IMR-90 (cell line): ENCODE measurements at regions not wholly inside any gene's neighbourhood (a gene's known extent, or its start where the extent isn't known, plus 50 kb on each side); places are given as distances from the start of the nearest gene placed in this dataset.

Source experiments
- ATAC-seq: fragments of 200-7000 bp; cut with Tn5 transposase; 2 replicates; pipeline ENCODE4 v1.9.1; 2020; ENCODE audit warnings: low read depth, mild to moderate bottlenecking, moderate library complexity
- BruUV-seq: library from RNA; stranded (reverse); fragments of 400-500 nt; replicated peaks from 2 replicates; lab custom pipeline; 2021; lab: Mats Ljungman, UMichigan
- CTCF ChIA-PET: fragments of 300-600 bp; formaldehyde crosslinking; extraction: SDS; loops from one replicate; lab custom pipeline; 2021; ENCODE audit warnings: antibody characterized with exemption; lab: Yijun Ruan, JAX
- POLR2A ChIA-PET: fragments of 300-600 bp; sonication (Branson Sonifier 250); formaldehyde crosslinking; loops from one replicate; lab custom pipeline; 2022; ENCODE audit warnings: antibody characterized with exemption; ENCODE audit not compliant: unreplicated experiment; lab: Charles Lee
- DNase-seq: peaks from one replicate; pipeline ENCODE4 v3.0.0; 2013
- H2AFZ ChIP-seq: replicated peaks from 2 replicates; pipeline ENCODE3; 2013; ENCODE audit warnings: low read length, mild to moderate bottlenecking; ENCODE audit not compliant: poor library complexity
- H2AK5ac ChIP-seq: 2 replicates; pipeline ENCODE4 v1.6.1; 2013; ENCODE audit warnings: low read depth, low read length, inconsistent platforms
- H2AK9ac ChIP-seq: replicated peaks from 2 replicates; pipeline ENCODE3; 2013; ENCODE audit warnings: mild to moderate bottlenecking, low read depth, low read length, moderate library complexity; ENCODE audit not compliant: poor library complexity
- H2BK120ac ChIP-seq: 2 replicates; pipeline ENCODE4 v1.6.1; 2013; ENCODE audit warnings: low read depth, low read length, inconsistent platforms
- H2BK15ac ChIP-seq: 3 replicates; pipeline ENCODE4 v1.6.1; 2013; ENCODE audit warnings: low read depth, low read length, inconsistent platforms
- H2BK20ac ChIP-seq: 2 replicates; pipeline ENCODE4 v1.6.1; 2013; ENCODE audit warnings: low read depth, mild to moderate bottlenecking, inconsistent platforms, low read length, moderate library complexity
- H2BK5ac ChIP-seq: 2 replicates; pipeline ENCODE4 v1.6.1; 2013; ENCODE audit warnings: mild to moderate bottlenecking, low read depth, low read length, inconsistent platforms; ENCODE audit not compliant: poor library complexity, severe bottlenecking
- H3K14ac ChIP-seq: replicated peaks from 2 replicates; pipeline ENCODE4 v1.6.1; 2013; ENCODE audit warnings: low read depth, low read length, inconsistent platforms
- H3K18ac ChIP-seq: 2 replicates; pipeline ENCODE4 v1.6.1; 2013; ENCODE audit warnings: low read depth, low read length, control low read depth
- H3K23ac ChIP-seq: 2 replicates; pipeline ENCODE4 v1.6.1; 2013; ENCODE audit warnings: low read depth, low read length, inconsistent platforms
- H3K27ac ChIP-seq: 2 replicates; pipeline ENCODE4 v1.5.1; 2013; ENCODE audit warnings: mild to moderate bottlenecking, control low read depth, low read length; ENCODE audit not compliant: insufficient read depth
- H3K27me3 ChIP-seq: 2 replicates; pipeline ENCODE4 v1.6.1; 2013; ENCODE audit warnings: low read length; ENCODE audit not compliant: control insufficient read depth, insufficient read depth
- H3K36me3 ChIP-seq: 2 replicates; pipeline ENCODE4 v1.6.1; 2013; ENCODE audit warnings: low read length, mixed read lengths; ENCODE audit not compliant: control insufficient read depth, insufficient read depth
- H3K4ac ChIP-seq: 2 replicates; pipeline ENCODE4 v1.6.1; 2013; ENCODE audit warnings: low read depth, low read length, inconsistent platforms
- H3K4me1 ChIP-seq: 2 replicates; pipeline ENCODE4 v1.6.1; 2013; ENCODE audit warnings: low read length, mixed read lengths; ENCODE audit not compliant: control insufficient read depth, insufficient read depth
- H3K4me2 ChIP-seq: 2 replicates; pipeline ENCODE4 v1.6.1; 2013; ENCODE audit warnings: low read depth, mild to moderate bottlenecking, control low read depth, low read length, moderate library complexity
- H3K4me3 ChIP-seq: 2 replicates; pipeline ENCODE4 v1.5.1; 2013; ENCODE audit warnings: low read depth, mild to moderate bottlenecking, control low read depth, low read length, moderate library complexity; ENCODE audit not compliant: insufficient read depth
- H3K56ac ChIP-seq: 2 replicates; pipeline ENCODE4 v1.6.1; 2013; ENCODE audit warnings: low read length, inconsistent platforms; ENCODE audit not compliant: insufficient read depth; ENCODE audit errors: extremely low read depth
- H3K79me1 ChIP-seq, 2 experiments: 2 replicates each; pipeline ENCODE4 v1.6.1; 2013; ENCODE audit warnings: low read length in 2 of 2, inconsistent platforms in 1 of 2, low read depth in 1 of 2
- H3K9ac ChIP-seq: 2 replicates; pipeline ENCODE4 v1.6.1; 2013; ENCODE audit warnings: low read depth, low read length, control low read depth
- H3K9me1 ChIP-seq: 2 replicates; pipeline ENCODE4 v1.6.1; 2013; ENCODE audit warnings: low read length, inconsistent platforms; ENCODE audit not compliant: insufficient read depth
- H3K9me3 ChIP-seq: 2 replicates; pipeline ENCODE4 v1.6.1; 2013; ENCODE audit warnings: low read length; ENCODE audit not compliant: control insufficient read depth, insufficient read depth
- H4K20me1 ChIP-seq: 2 replicates; pipeline ENCODE4 v1.6.1; 2013; ENCODE audit warnings: low read length, inconsistent platforms; ENCODE audit not compliant: insufficient read depth
- H4K5ac ChIP-seq: 2 replicates; pipeline ENCODE4 v1.6.1; 2013; ENCODE audit warnings: mild to moderate bottlenecking, low read depth, low read length, control low read depth
- H4K8ac ChIP-seq, 2 experiments: 2 replicates each; pipeline ENCODE4 v1.6.1; 2013; ENCODE audit warnings: low read depth in 2 of 2, low read length in 2 of 2, control low read depth in 1 of 2, inconsistent platforms in 1 of 2
- H4K91ac ChIP-seq: 2 replicates; pipeline ENCODE4 v1.6.1; 2013; ENCODE audit warnings: low read depth, low read length, inconsistent platforms; ENCODE audit not compliant: insufficient read depth
- BHLHE40 ChIP-seq: fragments of 150-350 bp; IDR thresholded peaks from 2 replicates; pipeline ENCODE4 v1.6.1; 2016; ENCODE audit warnings: mild to moderate bottlenecking, low read depth, low read length
- CEBPB ChIP-seq: IDR thresholded peaks from 2 replicates; pipeline ENCODE4 v1.6.1; 2012; ENCODE audit warnings: low read depth, low read length, improper control_type of control experiment
- CHD1 ChIP-seq: IDR thresholded peaks from 2 replicates; pipeline ENCODE4 v1.6.1; 2012; ENCODE audit warnings: low read depth, low read length, improper control_type of control experiment
- CTCF ChIP-seq: conservative IDR thresholded peaks from 2 replicates; pipeline ENCODE4 v1.5.1; 2012; ENCODE audit warnings: mild to moderate bottlenecking, low read depth, low read length, improper control_type of control experiment
- FOS ChIP-seq: fragments of 150-350 bp; IDR thresholded peaks from 2 replicates; pipeline ENCODE4 v1.6.1; 2016; ENCODE audit warnings: low read depth, low read length
- MAFK ChIP-seq: IDR thresholded peaks from 2 replicates; pipeline ENCODE4 v1.6.1; 2012; ENCODE audit warnings: low read depth, low read length, improper control_type of control experiment
- MAZ ChIP-seq: IDR thresholded peaks from 2 replicates; pipeline ENCODE4 v1.6.1; 2012; ENCODE audit warnings: low read depth, mild to moderate bottlenecking, low read length, improper control_type of control experiment, moderate library complexity, borderline replicate concordance
- MXI1 ChIP-seq: IDR thresholded peaks from 2 replicates; pipeline ENCODE4 v1.6.1; 2012; ENCODE audit warnings: low read depth, mild to moderate bottlenecking, low read length, moderate library complexity, borderline replicate concordance
- NFE2L2 ChIP-seq: fragments of 150-350 bp; IDR thresholded peaks from 2 replicates; pipeline ENCODE4 v1.6.1; 2016; ENCODE audit warnings: low read depth, mild to moderate bottlenecking, low read length
- POLR2A ChIP-seq: IDR thresholded peaks from 2 replicates; pipeline ENCODE4 v1.6.1; 2012; ENCODE audit warnings: mild to moderate bottlenecking, low read depth, low read length
- RAD21 ChIP-seq: IDR thresholded peaks from 2 replicates; pipeline ENCODE4 v1.6.1; 2012; ENCODE audit warnings: low read length, improper control_type of control experiment
- RCOR1 ChIP-seq: IDR thresholded peaks from 2 replicates; pipeline ENCODE4 v1.6.1; 2012; ENCODE audit warnings: mild to moderate bottlenecking, low read length, improper control_type of control experiment; ENCODE audit not compliant: insufficient replicate concordance
- RFX5 ChIP-seq: IDR thresholded peaks from 2 replicates; pipeline ENCODE4 v1.8.0; 2012; ENCODE audit warnings: low read depth, mild to moderate bottlenecking, low read length, moderate library complexity
- SMC3 ChIP-seq: fragments of 150-350 bp; IDR thresholded peaks from 2 replicates; pipeline ENCODE4 v1.6.1; 2016; ENCODE audit warnings: low read depth, mild to moderate bottlenecking, antibody characterized with exemption, low read length, moderate library complexity
- WGBS, 2 experiments: methylation state at CpG; one replicate each; pipeline versions ENCODE4 v1.1.5 to v1.1.7; 2013; ENCODE audit warnings: missing lambda C conversion rate in 2 of 2; ENCODE audit not compliant: insufficient read length in 1 of 2; ENCODE audit errors: extremely low coverage in 2 of 2; 5-methylcytosine and 5-hydroxymethylcytosine counted together
- dilution Hi-C: fragments of 300-500 bp; cut with HindIII; formaldehyde crosslinking; loops from one replicate; pipeline ENCODE4 v1.14.3; 2018; ENCODE audit warnings: low sequenced_read_pairs; ENCODE audit not compliant: unreplicated experiment
- in situ Hi-C: fragments of 300-500 bp; cut with MboI; formaldehyde crosslinking; loops from 3 replicates; pipeline ENCODE4 v1.14.3; 2019; ENCODE audit warnings: low sequenced_read_pairs, inconsistent platforms, mixed read lengths
- intact Hi-C: fragments of 100-400 bp; cut with micrococcal nuclease; formaldehyde crosslinking; loops from 2 replicates; pipeline ENCODE4 v1.10.0; 2022
- TF ChIP-seq, protein P1 (sequence below): fragments of 150-350 bp; IDR thresholded peaks from 2 replicates; pipeline ENCODE4 v1.6.1; 2017; ENCODE audit warnings: mild to moderate bottlenecking, antibody characterized with exemption, low read length, low read depth
- TF ChIP-seq, protein P2 (sequence below): fragments of 150-350 bp; IDR thresholded peaks from 2 replicates; pipeline ENCODE4 v1.6.1; 2016; ENCODE audit warnings: low read depth, mild to moderate bottlenecking, low read length, moderate library complexity, borderline replicate concordance

DNA sequence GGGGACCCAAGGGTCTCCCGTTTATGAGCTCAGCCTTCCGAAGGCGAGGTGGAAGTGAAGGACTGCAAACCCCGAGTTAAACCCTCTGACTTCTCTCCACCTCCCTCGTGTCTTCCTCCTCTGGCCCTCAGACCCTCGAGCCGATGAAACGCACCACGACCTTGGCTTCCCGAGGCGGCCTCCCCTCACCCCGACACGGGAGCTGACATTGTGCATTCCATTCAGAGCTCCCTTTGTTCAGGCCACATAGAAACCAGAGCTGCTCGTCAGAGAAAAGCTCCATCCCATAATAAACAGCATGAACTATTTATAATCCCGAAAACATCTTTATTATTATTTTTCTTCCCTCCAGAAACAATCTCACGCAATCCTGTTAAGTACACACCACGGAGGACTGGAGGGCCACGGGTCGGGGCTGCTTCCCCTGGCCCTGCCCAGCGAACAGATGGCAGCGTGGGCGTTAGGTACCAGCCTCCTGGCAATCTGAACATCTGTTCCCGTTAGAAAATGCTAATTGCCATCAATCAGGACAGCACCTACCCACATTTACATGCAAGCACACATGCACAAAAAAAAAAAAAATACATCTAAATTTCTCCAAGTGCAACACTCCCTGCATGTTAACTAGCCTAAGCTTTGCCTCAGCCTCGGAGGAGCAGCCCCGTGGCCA is 145.7 kb downstream of the RBFOX3 start:
- no peak overlapping the region for H3K4me3 ChIP-seq
- ChIA-PET CTCF (interaction anchor here (0.5 kb wide), 1 partner anchor 969 kb away, joined by 3 read pairs; no protein-coding TSS in a partner anchor), POLR2A (no interaction called here)
- DNase-seq (no peak), ATAC-seq (no peak)
- H3K9me3 ChIP-seq = no peaks in the 10 kb centered on the region
- H2AK9ac ChIP-seq = no peak overlapping the region
- no peak overlapping the region for H2AFZ ChIP-seq
- no peak overlapping the region for H3K27ac ChIP-seq
- no peak overlapping the region for H3K4me2 ChIP-seq
- 3% methylated on average over 6 of the region's 25 CpGs; no CpG with 5 or more reads in 1 of the 2 experiments for WGBS, 2 experiments
- H3K18ac ChIP-seq = no peak overlapping the region
- dilution Hi-C loops = no loop called here
- intact Hi-C loops = no loop called here
- no peak overlapping the region for H2BK15ac ChIP-seq
- TF ChIP-seq POLR2A (no peak), FOS (no peak), RCOR1 (no peak), MAZ (no peak), BHLHE40 (no peak), MXI1 (no peak), CTCF (no peak), NFE2L2 (no peak), CEBPB (no peak), MAFK (no peak), CHD1 (no peak), RFX5 (no peak), RAD21 (no peak), SMC3 (no peak)
- TF ChIP-seq, protein P1, sequence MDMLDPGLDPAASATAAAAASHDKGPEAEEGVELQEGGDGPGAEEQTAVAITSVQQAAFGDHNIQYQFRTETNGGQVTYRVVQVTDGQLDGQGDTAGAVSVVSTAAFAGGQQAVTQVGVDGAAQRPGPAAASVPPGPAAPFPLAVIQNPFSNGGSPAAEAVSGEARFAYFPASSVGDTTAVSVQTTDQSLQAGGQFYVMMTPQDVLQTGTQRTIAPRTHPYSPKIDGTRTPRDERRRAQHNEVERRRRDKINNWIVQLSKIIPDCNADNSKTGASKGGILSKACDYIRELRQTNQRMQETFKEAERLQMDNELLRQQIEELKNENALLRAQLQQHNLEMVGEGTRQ = no peak
- TF ChIP-seq, protein P2, sequence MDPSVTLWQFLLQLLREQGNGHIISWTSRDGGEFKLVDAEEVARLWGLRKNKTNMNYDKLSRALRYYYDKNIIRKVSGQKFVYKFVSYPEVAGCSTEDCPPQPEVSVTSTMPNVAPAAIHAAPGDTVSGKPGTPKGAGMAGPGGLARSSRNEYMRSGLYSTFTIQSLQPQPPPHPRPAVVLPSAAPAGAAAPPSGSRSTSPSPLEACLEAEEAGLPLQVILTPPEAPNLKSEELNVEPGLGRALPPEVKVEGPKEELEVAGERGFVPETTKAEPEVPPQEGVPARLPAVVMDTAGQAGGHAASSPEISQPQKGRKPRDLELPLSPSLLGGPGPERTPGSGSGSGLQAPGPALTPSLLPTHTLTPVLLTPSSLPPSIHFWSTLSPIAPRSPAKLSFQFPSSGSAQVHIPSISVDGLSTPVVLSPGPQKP = no peak
- H4K8ac ChIP-seq = no peak overlapping the region
- H3K4me1 ChIP-seq = no peaks in the 10 kb centered on the region
- H3K36me3 ChIP-seq = no peaks in the 10 kb centered on the region
- no peaks in the 10 kb centered on the region for H3K79me1 ChIP-seq
- no peak overlapping the region for H4K91ac ChIP-seq
- no TSS peak for BruUV-seq
- no peak overlapping the region for H2BK120ac ChIP-seq
- no peaks in the 10 kb centered on the region for H3K27me3 ChIP-seq
- no peak overlapping the region for H4K5ac ChIP-seq
- no peak overlapping the region for H2BK5ac ChIP-seq
- no peak overlapping the region for H2BK20ac ChIP-seq
- no peaks in the 10 kb centered on the region for H4K20me1 ChIP-seq
- no peak overlapping the region for H3K56ac ChIP-seq
- no peak overlapping the region for H3K14ac ChIP-seq
- no peaks in the 10 kb centered on the region for H3K9me1 ChIP-seq
- no peak overlapping the region for H3K9ac ChIP-seq
- H3K4ac ChIP-seq = no peak overlapping the region
- H2AK5ac ChIP-seq = no peak overlapping the region
- in situ Hi-C loops = no loop called here
- H3K23ac ChIP-seq = no peak overlapping the region
